ENCODE measurements at regions not wholly inside any gene's neighbourhood (a gene's known extent, or its start where the extent isn't known, plus 50 kb on each side); places are given as distances from the start of the nearest gene placed in this dataset.

- no peak for TF ChIP-seq CTCF (IDR thresholded peaks at IDR 0.05)
- DNase-seq (no peak), ATAC-seq (no peak)
- H3K9me3 ChIP-seq: peaks cover 0 to 8% (median 0%) of the 10 kb centered on the region in 11 donors
- H3K36me3 ChIP-seq: no peaks in the 10 kb centered on the region
- peaks cover 0 to 5% (median 0%) of the 10 kb centered on the region in 9 donors for H3K4me1 ChIP-seq
- intact Hi-C loops (cut with DNase I): no loop called here
- WGBS, 2 donors: 87 to 88% methylated on average over 2 of the region's 2 CpGs
- H3K27ac ChIP-seq: no peak overlapping the region
- no peak overlapping the region for H3K4me3 ChIP-seq
- H3K27me3 ChIP-seq: peaks cover 0 to 3% (median 0%) of the 10 kb centered on the region in 7 donors
Measured at GRCh38 chr5:158284242-158284641, 425.3 kb upstream of the CLINT1 start.

- intact Hi-C loops (cut with DNase I): no loop called here
- no peaks in the 10 kb centered on the region for H3K36me3 ChIP-seq
- peaks cover 0 to 8% (median 0%) of the 10 kb centered on the region in 11 donors for H3K9me3 ChIP-seq
- no peak overlapping the region for H3K27ac ChIP-seq
- no peak for ATAC-seq
- no peak for DNase-seq
- peaks cover 0 to 5% (median 0%) of the 10 kb centered on the region in 9 donors for H3K4me1 ChIP-seq
- TF ChIP-seq CTCF (IDR thresholded peaks at IDR 0.05): no peak
- WGBS, 2 donors: 84 to 86% methylated on average over 4 of the region's 4 CpGs
- H3K27me3 ChIP-seq: peaks cover 0 to 3% (median 0%) of the 10 kb centered on the region in 7 donors
- no peak overlapping the region for H3K4me3 ChIP-seq
Measured at GRCh38 chr5:158283397-158283796, 424.5 kb upstream of the CLINT1 start.

- Histone ChIP-seq H3K4me3 (no peak overlapping the region), H3K4me1 (no peaks in the 10 kb centered on the region), H3K27me3 (no peaks in the 10 kb centered on the region), H3K27ac (no peak overlapping the region), H3K36me3 (no peaks in the 10 kb centered on the region), H3K9me3 (peaks cover 0 to 8% (median 0%) of the 10 kb centered on the region in 11 donors)
- TF ChIP-seq CTCF (IDR thresholded peaks at IDR 0.05): no peak
- DNase-seq: no peak
- intact Hi-C loops (cut with DNase I): no loop called here
- 94 to 96% methylated on average over 4 of the region's 4 CpGs for WGBS, 2 donors
- no peak for ATAC-seq
Measured at GRCh38 chr5:158278216-158278925, 419.4 kb upstream of the CLINT1 start.

- no peaks in the 10 kb centered on the region for H3K4me1 ChIP-seq
- TF ChIP-seq CTCF (IDR thresholded peaks at IDR 0.05): no peak
- peaks cover 0 to 8% (median 0%) of the 10 kb centered on the region in 11 donors for H3K9me3 ChIP-seq
- no peaks in the 10 kb centered on the region for H3K36me3 ChIP-seq
- H3K27me3 ChIP-seq: no peaks in the 10 kb centered on the region
- 86 to 96% methylated on average over 6 of the region's 6 CpGs for WGBS, 2 donors
- no peak overlapping the region for H3K27ac ChIP-seq
- intact Hi-C loops (cut with DNase I): no loop called here
- ATAC-seq: no peak
- DNase-seq: no peak
- no peak overlapping the region for H3K4me3 ChIP-seq
Measured at GRCh38 chr5:158277276-158277675, 418.3 kb upstream of the CLINT1 start.
